ENCODE measurements at regions not wholly inside any gene's neighbourhood (a gene's known extent, or its start where the extent isn't known, plus 50 kb on each side); places are given as distances from the start of the nearest gene placed in this dataset.

DNA sequence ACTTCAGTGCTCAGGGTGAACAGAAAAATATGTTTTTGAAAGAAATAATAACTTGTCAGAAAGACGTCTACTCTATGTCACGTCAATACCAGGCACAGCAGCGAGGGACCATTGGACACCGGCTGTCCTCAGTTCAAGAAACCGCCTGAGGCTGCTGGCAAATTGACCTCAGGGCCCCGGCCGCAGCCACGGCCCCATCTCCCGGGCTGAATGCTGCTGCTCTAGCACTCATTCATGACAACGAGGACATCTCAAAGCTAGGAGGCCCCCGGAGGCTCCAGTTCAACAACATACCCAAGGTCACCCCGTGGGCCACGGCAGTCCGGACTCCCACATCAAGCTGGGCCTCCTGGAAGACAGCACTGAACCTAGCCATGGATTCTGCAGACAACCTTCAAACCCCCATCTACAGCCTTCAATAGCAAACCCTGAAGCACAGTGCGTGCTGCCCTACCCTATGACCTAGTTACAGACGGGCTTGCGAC is 204.0 kb upstream of the NSMCE3 start:
- TF ChIP-seq, protein P1, sequence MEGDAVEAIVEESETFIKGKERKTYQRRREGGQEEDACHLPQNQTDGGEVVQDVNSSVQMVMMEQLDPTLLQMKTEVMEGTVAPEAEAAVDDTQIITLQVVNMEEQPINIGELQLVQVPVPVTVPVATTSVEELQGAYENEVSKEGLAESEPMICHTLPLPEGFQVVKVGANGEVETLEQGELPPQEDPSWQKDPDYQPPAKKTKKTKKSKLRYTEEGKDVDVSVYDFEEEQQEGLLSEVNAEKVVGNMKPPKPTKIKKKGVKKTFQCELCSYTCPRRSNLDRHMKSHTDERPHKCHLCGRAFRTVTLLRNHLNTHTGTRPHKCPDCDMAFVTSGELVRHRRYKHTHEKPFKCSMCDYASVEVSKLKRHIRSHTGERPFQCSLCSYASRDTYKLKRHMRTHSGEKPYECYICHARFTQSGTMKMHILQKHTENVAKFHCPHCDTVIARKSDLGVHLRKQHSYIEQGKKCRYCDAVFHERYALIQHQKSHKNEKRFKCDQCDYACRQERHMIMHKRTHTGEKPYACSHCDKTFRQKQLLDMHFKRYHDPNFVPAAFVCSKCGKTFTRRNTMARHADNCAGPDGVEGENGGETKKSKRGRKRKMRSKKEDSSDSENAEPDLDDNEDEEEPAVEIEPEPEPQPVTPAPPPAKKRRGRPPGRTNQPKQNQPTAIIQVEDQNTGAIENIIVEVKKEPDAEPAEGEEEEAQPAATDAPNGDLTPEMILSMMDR (IDR thresholded peaks at IDR 0.05; ENCODE audit: low read depth, low read length, missing control alignments) = no peak

DNA sequence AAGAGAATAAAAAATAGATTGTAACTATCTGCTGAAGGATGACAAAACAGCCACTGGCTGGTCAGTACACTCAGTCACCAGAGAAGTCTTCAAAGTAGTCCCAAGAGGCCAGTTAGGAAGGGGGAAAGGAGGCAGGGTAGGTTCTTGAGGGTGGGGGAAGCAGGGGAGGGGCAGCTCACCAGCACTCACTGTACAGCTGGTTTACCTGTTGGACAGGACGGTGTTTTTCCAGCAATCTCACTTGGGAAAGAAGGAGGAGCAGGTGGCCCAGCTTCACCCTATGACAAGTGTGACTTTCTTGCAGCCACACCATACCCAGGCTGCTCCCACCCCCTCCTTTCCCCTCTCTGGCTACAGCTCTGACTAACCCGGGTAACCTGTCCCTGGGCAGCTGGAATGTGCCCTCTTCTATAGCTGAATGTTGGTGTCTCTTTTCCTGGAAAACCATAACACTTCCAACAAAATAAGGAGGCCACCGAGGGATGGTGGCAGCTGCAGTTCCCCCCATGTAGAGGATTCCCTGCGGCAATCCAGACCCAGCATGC is 203.4 kb upstream of the NSMCE3 start:
- DNase-seq (ENCODE audit: low read depth) = no peak
- no peak overlapping the region for H3K4me3 ChIP-seq (ENCODE audit: low read depth, low read length)
- TF ChIP-seq, protein P1 (IDR thresholded peaks at IDR 0.05; ENCODE audit: low read depth, low read length, missing control alignments) = no peak

More for the DNA sequence above, 204.0 kb upstream of the NSMCE3 start:
- no peak for DNase-seq (ENCODE audit: low read depth)
- H3K4me3 ChIP-seq (ENCODE audit: low read depth, low read length) = no peak overlapping the region

DNA sequence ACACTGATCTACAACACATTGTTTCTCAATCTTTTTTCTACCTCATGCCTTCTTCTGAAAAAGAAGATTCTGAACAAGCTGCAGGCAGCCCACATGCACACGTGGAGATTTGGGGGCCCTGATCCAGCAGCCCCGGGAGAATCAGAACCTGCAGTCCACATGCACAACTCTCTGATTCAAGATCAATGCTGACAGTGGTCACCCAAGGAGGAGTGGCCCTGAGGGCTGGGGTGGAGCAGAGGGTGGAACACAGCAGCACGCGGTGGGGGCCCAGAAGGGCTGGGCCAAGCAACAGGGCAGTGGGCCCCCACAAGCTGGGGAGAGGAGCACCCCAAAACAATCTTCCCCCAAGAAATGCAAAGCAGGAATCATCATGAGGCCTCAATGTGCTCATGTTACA is 202.1 kb upstream of the NSMCE3 start:
- TF ChIP-seq, protein P1 (IDR thresholded peaks at IDR 0.05; ENCODE audit: low read depth, low read length, missing control alignments) = no peak
- H3K4me3 ChIP-seq (ENCODE audit: low read depth, low read length) = no peak overlapping the region
- no peak for DNase-seq (ENCODE audit: low read depth)

DNA sequence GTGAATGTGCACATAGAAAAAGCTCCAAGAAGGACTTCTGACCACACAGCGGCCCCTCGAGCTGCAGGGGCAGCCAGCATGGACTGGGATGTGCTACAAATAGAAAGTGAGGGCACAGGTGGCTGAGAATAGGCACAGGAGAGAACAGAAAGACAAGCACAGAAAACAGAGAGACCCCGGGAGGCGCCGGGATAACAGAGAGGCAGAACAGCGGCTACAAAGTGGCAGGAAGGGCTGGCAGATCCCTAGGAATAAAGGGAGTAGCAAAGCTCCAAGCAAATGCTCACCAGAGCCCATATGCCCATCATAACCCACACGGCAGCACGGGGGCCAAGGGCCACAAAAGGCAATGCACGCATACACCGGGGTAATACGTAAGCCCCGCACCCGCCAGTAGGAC is 201.7 kb upstream of the NSMCE3 start:
- TF ChIP-seq, protein P1 (IDR thresholded peaks at IDR 0.05; ENCODE audit: low read depth, low read length, missing control alignments) = no peak
- DNase-seq (ENCODE audit: low read depth) = no peak
- no peak overlapping the region for H3K4me3 ChIP-seq (ENCODE audit: low read depth, low read length)

DNA sequence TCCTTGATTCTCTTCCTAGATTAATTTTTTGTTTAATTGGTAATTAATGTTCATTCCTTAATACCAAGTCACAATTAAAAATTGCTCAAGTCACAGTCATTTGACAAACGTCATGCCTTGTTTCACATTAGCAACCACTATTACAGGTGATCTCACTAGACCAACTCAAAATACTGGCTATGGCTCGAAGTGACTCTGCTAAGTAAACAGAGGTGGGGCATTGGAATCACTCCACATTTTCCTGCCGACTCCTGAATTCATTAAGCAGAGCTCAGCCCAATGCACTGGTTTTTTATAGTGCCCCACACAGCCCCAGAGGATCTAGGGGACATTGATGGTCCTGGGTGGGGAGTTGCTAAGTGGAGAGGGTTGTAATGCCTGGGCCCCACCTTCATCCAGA is 201.2 kb upstream of the NSMCE3 start:
- TF ChIP-seq, protein P1 (IDR thresholded peaks at IDR 0.05; ENCODE audit: low read depth, low read length, missing control alignments) = no peak
- DNase-seq (ENCODE audit: low read depth) = no peak
- no peak overlapping the region for H3K4me3 ChIP-seq (ENCODE audit: low read depth, low read length)

DNA sequence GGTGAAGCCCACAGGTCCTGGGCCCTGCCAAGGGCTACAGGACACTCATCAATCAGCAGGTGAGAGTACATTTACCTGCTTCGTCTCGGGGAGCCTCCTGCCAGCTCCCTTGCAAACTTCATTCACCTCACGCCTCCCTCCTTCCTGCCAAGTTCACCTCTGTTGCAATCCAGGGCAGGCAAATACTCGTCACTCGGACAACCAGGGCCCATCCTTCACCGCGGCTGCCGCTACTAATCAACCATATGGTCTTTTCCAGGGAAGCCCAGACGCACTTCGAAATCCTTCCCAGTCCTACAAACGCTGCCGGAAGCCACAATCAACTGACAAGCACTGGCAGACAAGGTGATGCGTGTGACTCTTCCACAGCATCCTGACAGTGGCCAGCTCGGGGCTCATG is 200.7 kb upstream of the NSMCE3 start:
- TF ChIP-seq, protein P1 (IDR thresholded peaks at IDR 0.05; ENCODE audit: low read depth, low read length, missing control alignments) = no peak
- no peak for DNase-seq (ENCODE audit: low read depth)
- no peak overlapping the region for H3K4me3 ChIP-seq (ENCODE audit: low read depth, low read length)

DNA sequence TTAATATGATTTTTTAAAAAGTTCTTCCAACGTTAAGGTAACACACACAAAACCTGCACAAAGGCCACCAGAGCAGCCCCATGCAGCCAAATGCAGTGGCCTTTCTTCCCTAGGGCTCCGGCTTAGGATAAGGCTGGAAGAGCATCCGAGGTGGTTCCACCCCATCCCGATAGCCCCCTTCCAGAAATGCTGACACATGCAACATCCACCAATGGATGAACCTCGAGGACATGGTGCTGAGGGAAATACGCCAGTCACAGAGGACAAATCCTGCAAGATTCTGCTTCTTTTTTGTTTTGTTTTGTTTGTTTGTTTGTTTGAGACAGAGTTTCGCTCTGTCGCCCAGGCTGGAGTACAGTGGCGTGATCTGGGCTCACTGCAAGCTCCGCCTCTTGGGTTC is 199.3 kb upstream of the NSMCE3 start:
- no peak for DNase-seq (ENCODE audit: low read depth)
- H3K4me3 ChIP-seq (ENCODE audit: low read depth, low read length) = no peak overlapping the region
- TF ChIP-seq, protein P1 (IDR thresholded peaks at IDR 0.05; ENCODE audit: low read depth, low read length, missing control alignments) = no peak
